Trophoblast cell (in vitro differentiated cells and primary cell): ENCODE measurements at regions not wholly inside any gene's neighbourhood (a gene's known extent, or its start where the extent isn't known, plus 50 kb on each side); places are given as distances from the start of the nearest gene placed in this dataset.
A peak's percentile ranks its signal among the peaks of the same experiment; 100 is the strongest.

ENCODE experiments used
- DNase-seq, 2 donors: peaks; one replicate each; pipeline ENCODE4 v3.0.0-alpha.2; 2016
- H2AFZ ChIP-seq: 2 replicates; pipeline ENCODE4 v1.6.1; 2013; ENCODE audit warnings: low read length, moderate library complexity, mild to moderate bottlenecking; ENCODE audit not compliant: insufficient read depth, poor library complexity
- H2AK5ac ChIP-seq: 2 replicates; pipeline ENCODE4 v1.6.1; 2013; ENCODE audit warnings: mild to moderate bottlenecking, low read length
- H2BK120ac ChIP-seq: 2 replicates; pipeline ENCODE4 v1.6.1; 2013; ENCODE audit warnings: low read length, mild to moderate bottlenecking, moderate library complexity; ENCODE audit not compliant: insufficient read depth, poor library complexity
- H2BK12ac ChIP-seq: 2 replicates; pipeline ENCODE4 v1.6.1; 2013; ENCODE audit warnings: mild to moderate bottlenecking, low read length, moderate library complexity
- H2BK5ac ChIP-seq: 2 replicates; pipeline ENCODE4 v1.6.1; 2013; ENCODE audit warnings: low read length, low read depth, moderate library complexity, mild to moderate bottlenecking; ENCODE audit not compliant: poor library complexity
- H3K14ac ChIP-seq: 2 replicates; pipeline ENCODE4 v1.6.1; 2013; ENCODE audit warnings: mild to moderate bottlenecking, low read length
- H3K18ac ChIP-seq: 2 replicates; pipeline ENCODE4 v1.6.1; 2013; ENCODE audit warnings: mild to moderate bottlenecking, low read length
- H3K23ac ChIP-seq: 2 replicates; pipeline ENCODE4 v1.6.1; 2013; ENCODE audit warnings: low read length
- H3K27ac ChIP-seq: 2 replicates; pipeline ENCODE4 v1.5.1; 2013; ENCODE audit warnings: low read depth, mild to moderate bottlenecking, inconsistent platforms, low read length, moderate library complexity
- H3K27me3 ChIP-seq: 2 replicates; pipeline ENCODE4 v1.6.1; 2013; ENCODE audit warnings: inconsistent platforms, mild to moderate bottlenecking, low read length, moderate library complexity; ENCODE audit not compliant: insufficient read depth
- H3K36me3 ChIP-seq, 2 experiments: 1 replicate in 1 of 2; 2 replicates in 1 of 2; pipeline ENCODE4 v1.6.1; 2013; ENCODE audit warnings: low read length in 2 of 2, mild to moderate bottlenecking in 2 of 2, moderate library complexity in 1 of 2; ENCODE audit not compliant: insufficient read depth in 2 of 2, control insufficient read depth in 1 of 2
- H3K4ac ChIP-seq: 2 replicates; pipeline ENCODE4 v1.6.1; 2013; ENCODE audit warnings: low read depth, mild to moderate bottlenecking, low read length, moderate library complexity
- H3K4me1 ChIP-seq, 2 experiments: 1 replicate in 1 of 2; 2 replicates in 1 of 2; pipeline ENCODE4 v1.6.1; 2013; ENCODE audit warnings: low read length in 2 of 2, mild to moderate bottlenecking in 2 of 2, moderate library complexity in 1 of 2; ENCODE audit not compliant: insufficient read depth in 2 of 2, control insufficient read depth in 1 of 2
- H3K4me2 ChIP-seq: 2 replicates; pipeline ENCODE4 v1.6.1; 2013; ENCODE audit warnings: inconsistent platforms, mild to moderate bottlenecking, low read length, moderate library complexity
- H3K4me3 ChIP-seq: 2 replicates; pipeline ENCODE4 v1.5.1; 2013; ENCODE audit warnings: mild to moderate bottlenecking, low read depth, low read length, inconsistent platforms
- H3K79me1 ChIP-seq: one replicate; pipeline ENCODE4 v1.6.1; 2013; ENCODE audit warnings: low read length
- H3K79me2 ChIP-seq: 2 replicates; pipeline ENCODE4 v1.6.1; 2013; ENCODE audit warnings: low read length, mild to moderate bottlenecking; ENCODE audit not compliant: control insufficient read depth, insufficient read depth, poor library complexity
- H3K9ac ChIP-seq: 2 replicates; pipeline ENCODE4 v1.6.1; 2013; ENCODE audit warnings: mild to moderate bottlenecking, low read length
- H3K9me3 ChIP-seq: 2 replicates; pipeline ENCODE4 v1.6.1; 2013; ENCODE audit warnings: low read depth, mild to moderate bottlenecking, control low read depth, inconsistent platforms, low read length; ENCODE audit not compliant: insufficient read depth
- H4K12ac ChIP-seq: 2 replicates; pipeline ENCODE4 v1.6.1; 2013; ENCODE audit warnings: low read depth, mild to moderate bottlenecking, low read length, moderate library complexity
- H4K8ac ChIP-seq: 2 replicates; pipeline ENCODE4 v1.6.1; 2013; ENCODE audit warnings: low read depth, mild to moderate bottlenecking, low read length, moderate library complexity
- H4K91ac ChIP-seq: one replicate; pipeline ENCODE4 v1.6.1; 2013; ENCODE audit warnings: low read depth, mild to moderate bottlenecking, low read length, moderate library complexity
- WGBS: extraction: QIAGEN DNeasy Blood & Tissue Kit; methylation state at CpG from one replicate; pipeline ENCODE4 v1.1.7; 2013; ENCODE audit warnings: missing lambda C conversion rate; ENCODE audit not compliant: insufficient read length, insufficient coverage; ENCODE audit errors: extremely low coverage; 5-methylcytosine and 5-hydroxymethylcytosine counted together

DNA sequence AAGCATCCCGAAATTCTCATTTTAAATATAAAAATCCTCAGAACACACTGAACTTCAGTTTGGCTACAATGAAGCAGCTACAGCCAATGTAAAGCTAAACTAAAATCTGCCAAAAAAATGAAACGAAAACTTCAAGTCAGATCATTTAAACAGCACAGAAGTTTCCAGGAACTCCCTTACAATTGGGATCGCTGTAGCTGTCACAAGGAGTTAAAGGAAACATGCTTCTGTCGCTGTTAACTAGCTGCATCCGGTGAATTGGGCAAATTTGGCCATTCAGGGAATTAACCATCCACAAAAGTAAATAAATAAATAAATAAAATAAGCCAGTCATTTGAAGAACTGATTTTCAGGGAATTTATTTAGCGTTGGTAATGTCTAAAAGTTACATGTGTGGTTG, 77.0 kb upstream of the PEG3 start:
- H3K4ac ChIP-seq: no peak overlapping the region
- H3K4me2 ChIP-seq: no peak overlapping the region
- no peak overlapping the region for H4K8ac ChIP-seq
- WGBS: no CpG with 5 or more reads among the region's 6 CpGs
- DNase-seq: no peak
- H2BK5ac ChIP-seq: no peak overlapping the region
- no peak overlapping the region for H4K12ac ChIP-seq
- H4K91ac ChIP-seq: no peak overlapping the region
- no peak overlapping the region for H3K18ac ChIP-seq
- H3K9me3 ChIP-seq: peaks cover 16% of the 10 kb centered on the region
- H2AK5ac ChIP-seq: no peak overlapping the region
- no peaks in the 10 kb centered on the region for H3K27me3 ChIP-seq
- no peaks in the 10 kb centered on the region for H3K79me2 ChIP-seq
- H3K4me1 ChIP-seq: no peaks in the 10 kb centered on the region
- H3K4me3 ChIP-seq: no peak overlapping the region
- no peaks in the 10 kb centered on the region for H3K79me1 ChIP-seq
- no peak overlapping the region for H2AFZ ChIP-seq
- no peak overlapping the region for H3K14ac ChIP-seq
- H3K23ac ChIP-seq: no peak overlapping the region
- H3K27ac ChIP-seq: no peak overlapping the region
- no peak overlapping the region for H2BK120ac ChIP-seq
- H3K36me3 ChIP-seq: no peaks in the 10 kb centered on the region
- H2BK12ac ChIP-seq: no peak overlapping the region
- H3K9ac ChIP-seq: no peak overlapping the region

DNA sequence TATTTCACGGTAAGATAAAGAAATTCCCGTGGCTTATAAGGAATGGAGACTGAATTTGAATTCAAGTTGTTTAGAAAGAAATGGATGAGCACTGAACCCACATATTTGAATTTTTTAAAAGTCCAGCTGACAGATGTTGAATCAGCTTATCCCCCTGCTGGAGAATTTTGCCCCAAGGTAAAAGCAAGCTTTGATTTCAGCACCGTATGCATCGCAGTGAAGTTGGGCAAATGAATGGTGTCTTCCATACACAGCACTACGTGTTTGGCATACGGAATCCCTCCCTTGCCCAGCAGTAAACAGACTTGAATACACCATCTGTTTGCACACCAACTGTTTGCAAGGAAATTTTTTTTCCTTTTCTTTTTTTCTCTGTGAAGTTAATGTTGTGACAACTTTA, 77.5 kb upstream of the PEG3 start:
- Histone ChIP-seq H3K4me1 (no peaks in the 10 kb centered on the region), H3K79me1 (no peaks in the 10 kb centered on the region), H3K23ac (peak overlapping the region; percentile 95), H3K4me2 (no peak overlapping the region), H4K91ac (no peak overlapping the region), H3K4me3 (no peak overlapping the region), H2AK5ac (no peak overlapping the region), H3K4ac (no peak overlapping the region), H3K14ac (no peak overlapping the region), H2AFZ (no peak overlapping the region), H2BK12ac (no peak overlapping the region), H4K8ac (no peak overlapping the region), H3K9me3 (peaks cover 16% of the 10 kb centered on the region), H4K12ac (no peak overlapping the region), H3K27ac (no peak overlapping the region), H3K79me2 (no peaks in the 10 kb centered on the region), H3K27me3 (no peaks in the 10 kb centered on the region), H2BK5ac (no peak overlapping the region), H2BK120ac (no peak overlapping the region), H3K9ac (no peak overlapping the region), H3K36me3 (no peaks in the 10 kb centered on the region), H3K18ac (no peak overlapping the region)
- WGBS: no CpG with 5 or more reads among the region's 6 CpGs
- DNase-seq: peak; percentile 16 to 67

DNA sequence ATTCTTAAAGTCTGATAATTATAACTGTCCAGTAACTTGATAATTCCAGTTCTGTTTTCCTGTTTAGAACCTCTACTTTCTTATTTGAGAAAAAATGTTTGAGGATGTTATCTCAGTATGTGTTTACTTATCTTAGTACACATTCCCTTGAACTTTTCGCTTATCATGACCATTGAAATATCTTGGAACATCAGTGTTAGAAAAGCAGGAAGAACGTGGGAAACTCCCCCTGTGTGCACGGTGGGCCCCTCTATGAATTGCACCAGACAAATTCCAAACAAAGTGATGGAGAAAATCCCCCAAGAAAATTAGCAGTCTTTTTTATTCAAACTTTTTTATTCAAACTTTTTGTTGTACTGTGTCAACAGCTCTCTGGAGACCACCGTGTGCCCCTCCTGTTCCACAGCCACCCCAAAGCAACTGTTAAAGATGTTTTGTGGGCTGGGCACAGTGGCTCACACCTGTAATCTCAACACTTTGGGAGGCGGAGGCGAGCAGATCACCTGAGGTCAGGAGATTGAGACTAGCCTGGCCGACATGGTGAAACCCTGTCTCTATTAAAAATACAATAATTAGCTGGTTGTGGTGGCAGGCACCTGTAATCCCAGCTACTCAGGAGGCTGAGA, 78.3 kb upstream of the PEG3 start:
- no peaks in the 10 kb centered on the region for H3K4me1 ChIP-seq
- no peak overlapping the region for H4K12ac ChIP-seq
- no peak overlapping the region for H4K91ac ChIP-seq
- H3K79me2 ChIP-seq: no peaks in the 10 kb centered on the region
- H3K27ac ChIP-seq: no peak overlapping the region
- H3K36me3 ChIP-seq: no peaks in the 10 kb centered on the region
- peaks cover 20% of the 10 kb centered on the region for H3K9me3 ChIP-seq
- no peak overlapping the region for H2AFZ ChIP-seq
- H3K9ac ChIP-seq: no peak overlapping the region
- H2AK5ac ChIP-seq: no peak overlapping the region
- H3K23ac ChIP-seq: no peak overlapping the region
- no peak overlapping the region for H3K14ac ChIP-seq
- no peak overlapping the region for H2BK5ac ChIP-seq
- no CpG with 5 or more reads among the region's 7 CpGs for WGBS
- H3K4me3 ChIP-seq: no peak overlapping the region
- no peak overlapping the region for H2BK120ac ChIP-seq
- no peaks in the 10 kb centered on the region for H3K79me1 ChIP-seq
- H3K4ac ChIP-seq: no peak overlapping the region
- no peak overlapping the region for H2BK12ac ChIP-seq
- H4K8ac ChIP-seq: no peak overlapping the region
- peak in 1 of 2 donors; percentile 23 for DNase-seq
- H3K4me2 ChIP-seq: no peak overlapping the region
- H3K27me3 ChIP-seq: no peaks in the 10 kb centered on the region
- no peak overlapping the region for H3K18ac ChIP-seq

DNA sequence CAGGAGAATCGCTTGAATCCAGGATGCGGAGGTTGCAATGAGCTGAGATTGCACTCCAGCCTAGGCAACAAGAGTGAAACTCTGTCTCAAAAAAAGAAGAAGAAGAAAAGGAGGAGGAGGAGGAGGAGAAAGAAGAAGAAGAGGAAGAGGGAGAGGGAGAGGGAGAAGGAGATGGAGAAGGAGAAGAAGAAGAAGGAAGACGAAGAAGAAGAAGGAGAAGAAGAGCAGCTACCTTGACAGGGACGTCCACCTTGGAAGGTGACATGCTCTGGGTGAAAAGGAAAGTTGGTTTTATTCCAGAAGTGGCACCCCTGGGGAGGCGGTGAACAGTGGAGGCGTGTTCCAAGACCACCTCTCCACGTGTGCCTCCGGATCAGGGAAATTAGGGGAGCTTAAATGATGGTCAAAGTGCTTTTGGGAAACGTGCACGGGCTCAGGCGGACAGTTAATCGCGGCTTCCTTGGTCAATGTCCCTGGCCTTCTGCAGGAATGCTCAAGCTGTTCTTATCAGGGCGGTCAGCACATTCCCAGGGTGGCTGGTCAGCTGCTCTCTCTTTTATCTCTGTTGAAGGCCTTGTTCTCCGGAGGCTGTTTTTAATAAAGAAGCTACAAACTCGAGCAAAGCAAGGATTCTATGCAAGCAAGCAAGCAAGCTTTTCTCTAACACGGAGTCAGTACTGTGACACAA, 78.9 kb upstream of the PEG3 start:
- H3K4me3 ChIP-seq: no peak overlapping the region
- H3K4me2 ChIP-seq: no peak overlapping the region
- H3K14ac ChIP-seq: no peak overlapping the region
- H3K18ac ChIP-seq: no peak overlapping the region
- H4K8ac ChIP-seq: no peak overlapping the region
- H4K91ac ChIP-seq: no peak overlapping the region
- H4K12ac ChIP-seq: no peak overlapping the region
- H3K9ac ChIP-seq: no peak overlapping the region
- no peak overlapping the region for H2BK12ac ChIP-seq
- H2AFZ ChIP-seq: no peak overlapping the region
- no peak overlapping the region for H2BK120ac ChIP-seq
- no peaks in the 10 kb centered on the region for H3K79me2 ChIP-seq
- H3K79me1 ChIP-seq: no peaks in the 10 kb centered on the region
- no peaks in the 10 kb centered on the region for H3K36me3 ChIP-seq
- H2AK5ac ChIP-seq: no peak overlapping the region
- peaks cover 20% of the 10 kb centered on the region for H3K9me3 ChIP-seq
- no peak overlapping the region for H2BK5ac ChIP-seq
- H3K4ac ChIP-seq: no peak overlapping the region
- H3K4me1 ChIP-seq: no peaks in the 10 kb centered on the region
- no peak overlapping the region for H3K23ac ChIP-seq
- H3K27ac ChIP-seq: no peak overlapping the region
- WGBS: no CpG with 5 or more reads among the region's 17 CpGs
- H3K27me3 ChIP-seq: no peaks in the 10 kb centered on the region
- peak; percentile 77 to 82 for DNase-seq
